IMR-90 (cell line): ENCODE measurements at regions not wholly inside any gene's neighbourhood (a gene's known extent, or its start where the extent isn't known, plus 50 kb on each side); places are given as distances from the start of the nearest gene placed in this dataset.

Source experiments
- ATAC-seq: fragments of 200-7000 bp; cut with Tn5 transposase; 2 replicates; pipeline ENCODE4 v1.9.1; 2020; ENCODE audit warnings: low read depth, mild to moderate bottlenecking, moderate library complexity
- BruUV-seq: library from RNA; stranded (reverse); fragments of 400-500 nt; replicated peaks from 2 replicates; lab custom pipeline; 2021; lab: Mats Ljungman, UMichigan
- CTCF ChIA-PET: fragments of 300-600 bp; formaldehyde crosslinking; extraction: SDS; loops from one replicate; lab custom pipeline; 2021; ENCODE audit warnings: antibody characterized with exemption; lab: Yijun Ruan, JAX
- POLR2A ChIA-PET: fragments of 300-600 bp; sonication (Branson Sonifier 250); formaldehyde crosslinking; loops from one replicate; lab custom pipeline; 2022; ENCODE audit warnings: antibody characterized with exemption; ENCODE audit not compliant: unreplicated experiment; lab: Charles Lee
- DNase-seq: peaks from one replicate; pipeline ENCODE4 v3.0.0; 2013
- H2AFZ ChIP-seq: replicated peaks from 2 replicates; pipeline ENCODE3; 2013; ENCODE audit warnings: low read length, mild to moderate bottlenecking; ENCODE audit not compliant: poor library complexity
- H2AK5ac ChIP-seq: 2 replicates; pipeline ENCODE4 v1.6.1; 2013; ENCODE audit warnings: low read depth, low read length, inconsistent platforms
- H2AK9ac ChIP-seq: replicated peaks from 2 replicates; pipeline ENCODE3; 2013; ENCODE audit warnings: mild to moderate bottlenecking, low read depth, low read length, moderate library complexity; ENCODE audit not compliant: poor library complexity
- H2BK120ac ChIP-seq: 2 replicates; pipeline ENCODE4 v1.6.1; 2013; ENCODE audit warnings: low read depth, low read length, inconsistent platforms
- H2BK15ac ChIP-seq: 3 replicates; pipeline ENCODE4 v1.6.1; 2013; ENCODE audit warnings: low read depth, low read length, inconsistent platforms
- H2BK20ac ChIP-seq: 2 replicates; pipeline ENCODE4 v1.6.1; 2013; ENCODE audit warnings: low read depth, mild to moderate bottlenecking, inconsistent platforms, low read length, moderate library complexity
- H2BK5ac ChIP-seq: 2 replicates; pipeline ENCODE4 v1.6.1; 2013; ENCODE audit warnings: mild to moderate bottlenecking, low read depth, low read length, inconsistent platforms; ENCODE audit not compliant: poor library complexity, severe bottlenecking
- H3K14ac ChIP-seq: replicated peaks from 2 replicates; pipeline ENCODE4 v1.6.1; 2013; ENCODE audit warnings: low read depth, low read length, inconsistent platforms
- H3K18ac ChIP-seq: 2 replicates; pipeline ENCODE4 v1.6.1; 2013; ENCODE audit warnings: low read depth, low read length, control low read depth
- H3K23ac ChIP-seq: 2 replicates; pipeline ENCODE4 v1.6.1; 2013; ENCODE audit warnings: low read depth, low read length, inconsistent platforms
- H3K27ac ChIP-seq: 2 replicates; pipeline ENCODE4 v1.5.1; 2013; ENCODE audit warnings: mild to moderate bottlenecking, control low read depth, low read length; ENCODE audit not compliant: insufficient read depth
- H3K27me3 ChIP-seq: 2 replicates; pipeline ENCODE4 v1.6.1; 2013; ENCODE audit warnings: low read length; ENCODE audit not compliant: control insufficient read depth, insufficient read depth
- H3K36me3 ChIP-seq: 2 replicates; pipeline ENCODE4 v1.6.1; 2013; ENCODE audit warnings: low read length, mixed read lengths; ENCODE audit not compliant: control insufficient read depth, insufficient read depth
- H3K4ac ChIP-seq: 2 replicates; pipeline ENCODE4 v1.6.1; 2013; ENCODE audit warnings: low read depth, low read length, inconsistent platforms
- H3K4me1 ChIP-seq: 2 replicates; pipeline ENCODE4 v1.6.1; 2013; ENCODE audit warnings: low read length, mixed read lengths; ENCODE audit not compliant: control insufficient read depth, insufficient read depth
- H3K4me2 ChIP-seq: 2 replicates; pipeline ENCODE4 v1.6.1; 2013; ENCODE audit warnings: low read depth, mild to moderate bottlenecking, control low read depth, low read length, moderate library complexity
- H3K4me3 ChIP-seq: 2 replicates; pipeline ENCODE4 v1.5.1; 2013; ENCODE audit warnings: low read depth, mild to moderate bottlenecking, control low read depth, low read length, moderate library complexity; ENCODE audit not compliant: insufficient read depth
- H3K56ac ChIP-seq: 2 replicates; pipeline ENCODE4 v1.6.1; 2013; ENCODE audit warnings: low read length, inconsistent platforms; ENCODE audit not compliant: insufficient read depth; ENCODE audit errors: extremely low read depth
- H3K79me1 ChIP-seq, 2 experiments: 2 replicates each; pipeline ENCODE4 v1.6.1; 2013; ENCODE audit warnings: low read length in 2 of 2, inconsistent platforms in 1 of 2, low read depth in 1 of 2
- H3K9ac ChIP-seq: 2 replicates; pipeline ENCODE4 v1.6.1; 2013; ENCODE audit warnings: low read depth, low read length, control low read depth
- H3K9me1 ChIP-seq: 2 replicates; pipeline ENCODE4 v1.6.1; 2013; ENCODE audit warnings: low read length, inconsistent platforms; ENCODE audit not compliant: insufficient read depth
- H3K9me3 ChIP-seq: 2 replicates; pipeline ENCODE4 v1.6.1; 2013; ENCODE audit warnings: low read length; ENCODE audit not compliant: control insufficient read depth, insufficient read depth
- H4K20me1 ChIP-seq: 2 replicates; pipeline ENCODE4 v1.6.1; 2013; ENCODE audit warnings: low read length, inconsistent platforms; ENCODE audit not compliant: insufficient read depth
- H4K5ac ChIP-seq: 2 replicates; pipeline ENCODE4 v1.6.1; 2013; ENCODE audit warnings: mild to moderate bottlenecking, low read depth, low read length, control low read depth
- H4K8ac ChIP-seq, 2 experiments: 2 replicates each; pipeline ENCODE4 v1.6.1; 2013; ENCODE audit warnings: low read depth in 2 of 2, low read length in 2 of 2, control low read depth in 1 of 2, inconsistent platforms in 1 of 2
- H4K91ac ChIP-seq: 2 replicates; pipeline ENCODE4 v1.6.1; 2013; ENCODE audit warnings: low read depth, low read length, inconsistent platforms; ENCODE audit not compliant: insufficient read depth
- BHLHE40 ChIP-seq: fragments of 150-350 bp; IDR thresholded peaks from 2 replicates; pipeline ENCODE4 v1.6.1; 2016; ENCODE audit warnings: mild to moderate bottlenecking, low read depth, low read length
- CEBPB ChIP-seq: IDR thresholded peaks from 2 replicates; pipeline ENCODE4 v1.6.1; 2012; ENCODE audit warnings: low read depth, low read length, improper control_type of control experiment
- CHD1 ChIP-seq: IDR thresholded peaks from 2 replicates; pipeline ENCODE4 v1.6.1; 2012; ENCODE audit warnings: low read depth, low read length, improper control_type of control experiment
- MAZ ChIP-seq: IDR thresholded peaks from 2 replicates; pipeline ENCODE4 v1.6.1; 2012; ENCODE audit warnings: low read depth, mild to moderate bottlenecking, low read length, improper control_type of control experiment, moderate library complexity, borderline replicate concordance
- MXI1 ChIP-seq: IDR thresholded peaks from 2 replicates; pipeline ENCODE4 v1.6.1; 2012; ENCODE audit warnings: low read depth, mild to moderate bottlenecking, low read length, moderate library complexity, borderline replicate concordance
- POLR2A ChIP-seq: IDR thresholded peaks from 2 replicates; pipeline ENCODE4 v1.6.1; 2012; ENCODE audit warnings: mild to moderate bottlenecking, low read depth, low read length
- RAD21 ChIP-seq: IDR thresholded peaks from 2 replicates; pipeline ENCODE4 v1.6.1; 2012; ENCODE audit warnings: low read length, improper control_type of control experiment
- RCOR1 ChIP-seq: IDR thresholded peaks from 2 replicates; pipeline ENCODE4 v1.6.1; 2012; ENCODE audit warnings: mild to moderate bottlenecking, low read length, improper control_type of control experiment; ENCODE audit not compliant: insufficient replicate concordance
- RFX5 ChIP-seq: IDR thresholded peaks from 2 replicates; pipeline ENCODE4 v1.8.0; 2012; ENCODE audit warnings: low read depth, mild to moderate bottlenecking, low read length, moderate library complexity
- SMC3 ChIP-seq: fragments of 150-350 bp; IDR thresholded peaks from 2 replicates; pipeline ENCODE4 v1.6.1; 2016; ENCODE audit warnings: low read depth, mild to moderate bottlenecking, antibody characterized with exemption, low read length, moderate library complexity
- USF2 ChIP-seq: fragments of 150-350 bp; IDR thresholded peaks from 2 replicates; pipeline ENCODE4 v1.6.1; 2017; ENCODE audit warnings: mild to moderate bottlenecking, antibody characterized with exemption, low read length, low read depth
- WGBS, 2 experiments: methylation state at CpG; one replicate each; pipeline versions ENCODE4 v1.1.5 to v1.1.7; 2013; ENCODE audit warnings: missing lambda C conversion rate in 2 of 2; ENCODE audit not compliant: insufficient read length in 1 of 2; ENCODE audit errors: extremely low coverage in 2 of 2; 5-methylcytosine and 5-hydroxymethylcytosine counted together
- dilution Hi-C: fragments of 300-500 bp; cut with HindIII; formaldehyde crosslinking; loops from one replicate; pipeline ENCODE4 v1.14.3; 2018; ENCODE audit warnings: low sequenced_read_pairs; ENCODE audit not compliant: unreplicated experiment
- in situ Hi-C: fragments of 300-500 bp; cut with MboI; formaldehyde crosslinking; loops from 3 replicates; pipeline ENCODE4 v1.14.3; 2019; ENCODE audit warnings: low sequenced_read_pairs, inconsistent platforms, mixed read lengths
- intact Hi-C: fragments of 100-400 bp; cut with micrococcal nuclease; formaldehyde crosslinking; loops from 2 replicates; pipeline ENCODE4 v1.10.0; 2022
- TF ChIP-seq, protein P1 (sequence below): conservative IDR thresholded peaks from 2 replicates; pipeline ENCODE4 v1.5.1; 2012; ENCODE audit warnings: mild to moderate bottlenecking, low read depth, low read length, improper control_type of control experiment

DNA sequence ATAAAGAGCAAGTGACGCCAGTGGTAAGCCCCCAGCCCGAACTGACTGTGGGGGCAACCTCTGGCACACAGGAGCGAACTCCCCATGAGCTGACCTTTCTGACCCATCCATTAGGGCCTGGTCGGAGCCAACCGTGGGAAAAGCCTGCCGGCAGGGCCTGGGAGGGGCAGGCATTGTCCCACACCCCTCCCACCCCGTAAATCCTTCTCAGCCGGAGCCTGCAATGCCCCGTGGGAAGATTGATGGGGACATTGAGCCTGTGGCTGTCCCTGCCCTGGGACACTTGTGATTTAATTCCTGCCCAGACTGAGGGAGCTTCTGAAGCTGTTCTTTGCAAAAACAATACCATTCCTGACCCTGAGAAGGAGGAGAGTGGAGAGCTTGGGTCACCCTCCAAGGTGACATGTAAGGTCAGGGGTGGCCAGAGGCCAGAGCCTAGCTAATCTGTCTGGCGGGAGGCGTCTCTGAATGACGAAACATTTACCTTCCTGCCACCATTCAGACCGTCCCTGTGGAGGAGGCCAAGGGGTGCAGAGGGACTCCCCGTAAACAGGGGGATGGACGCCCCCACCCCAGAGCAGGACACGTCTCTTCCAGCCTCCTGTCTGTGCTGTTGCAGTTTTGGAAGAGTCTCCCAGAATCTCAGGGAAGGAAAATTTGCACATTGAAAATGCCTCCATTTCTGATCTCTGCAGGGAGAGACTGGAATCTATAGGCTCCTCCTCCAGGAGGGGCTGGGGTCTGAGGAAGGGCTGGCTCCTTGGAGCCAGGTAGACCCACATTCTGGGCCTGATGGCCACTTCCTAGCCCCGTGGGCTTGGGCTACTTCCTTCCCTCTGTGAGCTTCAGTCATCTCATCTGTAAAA, 51.2 kb upstream of the HS6ST1 start (continued):
- no peak for TF ChIP-seq MAZ

DNA sequence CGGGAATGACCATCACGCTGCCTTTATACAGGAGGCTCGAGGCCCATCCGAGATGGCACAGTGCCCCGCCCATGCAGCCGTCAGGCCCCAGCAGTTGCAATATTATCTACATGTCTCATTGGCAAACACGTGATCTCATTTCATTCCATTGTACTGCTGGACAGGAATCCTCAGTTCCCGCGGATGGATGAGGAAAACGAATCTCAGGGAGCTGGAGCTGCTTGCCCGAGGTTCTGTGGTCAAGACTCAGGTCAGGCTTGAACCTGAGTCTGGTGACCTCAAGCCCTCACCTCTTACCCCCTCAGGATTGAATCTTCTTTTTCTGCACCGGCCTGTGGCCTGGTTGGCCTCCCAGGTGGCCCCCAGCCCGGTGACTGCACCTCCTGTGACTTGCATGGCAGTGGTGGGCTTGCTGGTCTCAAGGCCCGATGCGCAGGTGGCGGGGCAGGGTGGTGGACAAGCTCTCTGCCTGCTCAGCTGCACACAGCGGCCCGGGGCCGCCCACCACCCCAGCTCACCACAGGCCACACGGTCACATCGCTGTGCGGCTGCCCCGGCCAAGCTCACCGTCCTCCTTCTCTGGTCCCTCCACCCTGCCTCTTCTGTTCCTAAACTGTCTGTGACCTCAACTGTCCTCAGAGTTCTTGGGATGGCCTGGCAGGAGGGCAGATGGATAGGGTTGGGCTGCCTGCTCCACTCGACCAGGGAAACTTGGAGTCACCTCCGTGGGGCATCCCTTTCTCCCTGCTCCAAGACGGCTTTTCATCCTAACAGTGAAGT, 52.0 kb upstream of the HS6ST1 start:
- no TSS peak for BruUV-seq
- DNase-seq = peak; percentile 32
- ATAC-seq = no peak
- TF ChIP-seq, protein P1, sequence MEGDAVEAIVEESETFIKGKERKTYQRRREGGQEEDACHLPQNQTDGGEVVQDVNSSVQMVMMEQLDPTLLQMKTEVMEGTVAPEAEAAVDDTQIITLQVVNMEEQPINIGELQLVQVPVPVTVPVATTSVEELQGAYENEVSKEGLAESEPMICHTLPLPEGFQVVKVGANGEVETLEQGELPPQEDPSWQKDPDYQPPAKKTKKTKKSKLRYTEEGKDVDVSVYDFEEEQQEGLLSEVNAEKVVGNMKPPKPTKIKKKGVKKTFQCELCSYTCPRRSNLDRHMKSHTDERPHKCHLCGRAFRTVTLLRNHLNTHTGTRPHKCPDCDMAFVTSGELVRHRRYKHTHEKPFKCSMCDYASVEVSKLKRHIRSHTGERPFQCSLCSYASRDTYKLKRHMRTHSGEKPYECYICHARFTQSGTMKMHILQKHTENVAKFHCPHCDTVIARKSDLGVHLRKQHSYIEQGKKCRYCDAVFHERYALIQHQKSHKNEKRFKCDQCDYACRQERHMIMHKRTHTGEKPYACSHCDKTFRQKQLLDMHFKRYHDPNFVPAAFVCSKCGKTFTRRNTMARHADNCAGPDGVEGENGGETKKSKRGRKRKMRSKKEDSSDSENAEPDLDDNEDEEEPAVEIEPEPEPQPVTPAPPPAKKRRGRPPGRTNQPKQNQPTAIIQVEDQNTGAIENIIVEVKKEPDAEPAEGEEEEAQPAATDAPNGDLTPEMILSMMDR = no peak
- TF ChIP-seq BHLHE40 (no peak), RFX5 (no peak), POLR2A (no peak), RCOR1 (no peak), MXI1 (no peak), USF2 (no peak), CEBPB (no peak), RAD21 (no peak), CHD1 (no peak), MAZ (no peak), SMC3 (no peak)

More for the DNA sequence above, 52.0 kb upstream of the HS6ST1 start:
- Histone ChIP-seq H4K91ac (peak overlapping the region; percentile 25; the same call in 1 of the 2 replicates), H3K27ac (no peak overlapping the region), H4K5ac (no peak overlapping the region), H2BK15ac (no peak overlapping the region), H2BK20ac (peak overlapping the region; percentile 71), H3K4me2 (no peak overlapping the region), H3K36me3 (no peaks in the 10 kb centered on the region), H3K27me3 (no peaks in the 10 kb centered on the region), H3K4me3 (no peak overlapping the region), H3K4ac (peak overlapping the region; percentile 44; the same call in 1 of the 2 replicates), H3K9me3 (no peaks in the 10 kb centered on the region), H4K20me1 (no peaks in the 10 kb centered on the region), H3K4me1 (peaks cover 23% of the 10 kb centered on the region), H2AK9ac (peak overlapping the region; percentile 83), H3K9me1 (peaks cover 11% of the 10 kb centered on the region), H3K56ac (no peak overlapping the region), H3K18ac (no peak overlapping the region), H4K8ac (peak overlapping the region in 1 of 2 experiments; percentile 1; a peak in 1 of 4 replicates), H2AK5ac (peak overlapping the region; percentile 72; the same call in 1 of the 2 replicates), H2AFZ (peak overlapping the region; percentile 9), H3K23ac (no peak overlapping the region), H2BK120ac (peak overlapping the region; percentile 26), H2BK5ac (no peak overlapping the region), H3K14ac (no peak overlapping the region), H3K9ac (no peak overlapping the region), H3K79me1 (peaks cover 0 to 6% of the 10 kb centered on the region in 2 experiments; a peak in 1 of 4 replicates)
- ChIA-PET CTCF (no interaction called here), POLR2A (no interaction called here)
- dilution Hi-C loops (no loop called here), intact Hi-C loops (no loop called here), in situ Hi-C loops (no loop called here)
- WGBS, 2 experiments = 96% methylated on average over 9 of the region's 27 CpGs; no CpG with 5 or more reads in 1 of the 2 experiments
